ENCODE measurements at regions not wholly inside any gene's neighbourhood (a gene's known extent, or its start where the extent isn't known, plus 50 kb on each side); places are given as distances from the start of the nearest gene placed in this dataset.

- TF ChIP-seq ZBTB40 (IDR thresholded peaks at IDR 0.05) (0 out of 2 replicates have a peak, but pooled peaks have one; percentile 47), ZBTB40 (CRISPR knock-in tag; IDR thresholded peaks at IDR 0.05) (peak; percentile 43), RNF2 (IDR thresholded peaks at IDR 0.05) (peak; percentile 100), KAT2B (IDR thresholded peaks at IDR 0.05; ENCODE audit: low read depth, low read length) (no peak), NR2C1 (IDR thresholded peaks at IDR 0.05) (no peak), NR2C1 (tag; IDR thresholded peaks at IDR 0.05) (0 out of 2 replicates have a peak, but pooled peaks have one; percentile 20), TAF1 (IDR thresholded peaks at IDR 0.05; ENCODE audit: control insufficient read depth, extremely low read depth, insufficient read depth, low read length, severe bottlenecking) (peak; percentile 74), BRF1 (IDR thresholded peaks at IDR 0.05; ENCODE audit: borderline replicate concordance, extremely low read depth, insufficient read length) (no peak), POLR3G (IDR thresholded peaks at IDR 0.05; ENCODE audit: extremely low read depth, insufficient read length, insufficient replicate concordance) (no peak), RUNX1 (IDR thresholded peaks at IDR 0.05; ENCODE audit: low read depth) (peak; percentile 98), DPF2 (IDR thresholded peaks at IDR 0.05) (peak; percentile 78), IFI16 (CRISPR knock-in tag; IDR thresholded peaks at IDR 0.05) (no peak), CBX8 (IDR thresholded peaks at IDR 0.05; ENCODE audit: borderline replicate concordance, extremely low read depth, low read depth, low read length, poor library complexity, severe bottlenecking) (no peak), DACH1 (IDR thresholded peaks at IDR 0.05; ENCODE audit: partially characterized antibody) (peak; percentile 14), PML (IDR thresholded peaks at IDR 0.05; ENCODE audit: low read length) (peak; percentile 100), NR4A1 (CRISPR knock-in tag; IDR thresholded peaks at IDR 0.05) (no peak), NR4A1 (tag; IDR thresholded peaks at IDR 0.05) (no peak; the same call in 1 of the 2 replicates), THAP12 (CRISPR knock-in tag; IDR thresholded peaks at IDR 0.05) (peak; percentile 93)
Measured at GRCh38 chr1:147084273-147085096, 87.8 kb downstream of the PRKAB2 start (continued).

Measured in K562 (cell line).